CD1c-positive myeloid dendritic cell (primary cell): ENCODE measurements at regions not wholly inside any gene's neighbourhood (a gene's known extent, or its start where the extent isn't known, plus 50 kb on each side); places are given as distances from the start of the nearest gene placed in this dataset.
A peak's percentile ranks its signal among the peaks of the same experiment; 100 is the strongest.

Experiments
- DNase-seq: peaks from one replicate; pipeline ENCODE4 v3.0.0-alpha.2; 2016; ENCODE audit errors: extremely low spot score

DNA sequence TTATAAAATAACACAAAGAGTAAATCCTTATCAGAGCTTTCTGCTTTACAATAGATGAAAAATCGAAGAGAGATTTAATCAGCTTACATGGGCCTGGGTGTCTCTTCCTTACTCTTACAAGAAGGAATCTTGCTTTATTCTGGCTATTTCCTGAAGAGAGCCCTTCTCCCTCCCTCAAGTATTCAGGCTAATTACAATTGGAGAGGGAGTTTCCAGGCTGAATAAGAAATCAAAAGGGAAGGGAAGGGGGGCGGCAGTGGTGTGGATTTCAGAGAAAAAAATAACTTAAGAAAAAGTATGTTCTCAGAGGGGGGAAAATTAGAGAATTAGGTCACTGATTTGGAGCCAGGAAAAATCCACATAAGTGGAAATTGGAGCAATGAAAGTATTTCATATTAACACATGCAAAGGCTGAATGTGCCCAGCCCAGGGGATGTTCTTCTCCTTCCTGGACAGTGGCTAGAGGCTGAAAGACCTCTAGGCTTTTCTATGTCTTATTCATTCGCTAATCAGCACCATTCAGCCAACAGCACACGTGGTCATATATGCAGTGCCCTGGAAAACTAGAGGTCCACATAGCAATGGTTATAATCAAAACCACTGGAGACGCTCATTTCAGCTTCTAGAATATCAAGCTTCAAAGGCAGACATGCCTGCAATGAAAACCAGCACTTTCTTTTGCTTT lies 158.9 kb upstream of the BTG1 start:
- no peak for DNase-seq

DNA sequence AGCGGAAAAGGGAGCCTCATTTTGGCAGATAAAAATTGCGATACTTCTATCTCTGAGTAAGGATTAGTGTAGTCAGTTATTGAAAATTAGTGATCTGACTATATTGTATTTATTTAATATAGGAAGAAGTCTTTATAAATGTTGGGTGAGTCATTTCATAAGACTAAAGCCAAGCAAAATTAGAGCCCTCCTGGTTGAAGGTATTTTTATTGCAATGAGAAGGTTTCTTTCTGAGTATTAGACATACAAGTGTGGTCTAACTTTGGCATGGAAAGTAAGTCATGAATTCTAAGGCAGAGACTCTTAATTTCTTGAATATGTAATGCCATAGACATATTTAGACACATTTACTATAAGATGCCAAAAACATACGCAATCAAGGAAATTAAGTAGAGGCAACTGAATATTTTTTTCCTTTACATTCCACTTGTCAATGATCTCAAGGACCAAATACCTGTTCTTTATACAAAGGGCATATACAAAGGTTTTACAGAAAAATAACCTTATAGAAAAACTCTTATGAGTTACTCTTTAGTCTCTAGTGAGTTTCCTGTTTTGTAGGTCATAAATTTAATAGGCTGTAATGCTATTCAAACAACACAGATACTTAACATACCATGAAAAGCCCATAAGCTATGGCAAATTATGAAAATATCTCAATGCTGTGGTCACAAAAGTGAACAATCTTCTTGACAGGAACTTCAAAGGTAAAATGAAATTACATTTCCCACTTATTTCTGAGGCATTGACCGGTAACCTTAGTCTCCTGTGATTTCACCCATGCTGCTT lies 156.6 kb upstream of the BTG1 start:
- no peak for DNase-seq

- DNase-seq: peak; percentile 78
Observed at GRCh38 chr12:92301356-92301755, 155.7 kb upstream of the BTG1 start.

GRCh38 chr12:92300777-92301176 lies 155.1 kb upstream of the BTG1 start:
- peak; percentile 83 for DNase-seq

- no peak for DNase-seq
Observed at GRCh38 chr12:92299744-92300143, 154.1 kb upstream of the BTG1 start.

DNA sequence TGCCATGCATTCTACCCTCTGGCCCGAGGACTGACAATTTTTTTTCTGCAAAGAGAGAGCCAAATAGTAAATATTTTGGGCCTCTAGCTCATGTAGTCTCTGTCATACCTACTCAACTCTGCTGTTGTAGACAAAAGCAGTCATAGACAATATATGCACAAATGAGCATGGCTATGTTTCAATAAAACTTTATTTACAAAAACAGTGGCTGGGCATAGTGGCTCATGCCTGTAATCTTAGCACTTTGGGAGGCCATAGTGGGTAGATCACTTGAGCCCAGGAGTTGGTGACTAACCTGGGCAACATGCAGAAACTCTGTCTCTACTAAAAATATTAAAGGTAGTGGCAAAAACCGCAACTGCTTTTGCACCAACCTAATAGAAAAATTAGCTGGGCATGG lies 153.7 kb upstream of the BTG1 start:
- no peak for DNase-seq

- peak; percentile 69 for DNase-seq
Observed at GRCh38 chr12:92297932-92298696, 152.5 kb upstream of the BTG1 start.

GRCh38 chr12:92297405-92297804 lies 151.8 kb upstream of the BTG1 start:
- no peak for DNase-seq

DNA sequence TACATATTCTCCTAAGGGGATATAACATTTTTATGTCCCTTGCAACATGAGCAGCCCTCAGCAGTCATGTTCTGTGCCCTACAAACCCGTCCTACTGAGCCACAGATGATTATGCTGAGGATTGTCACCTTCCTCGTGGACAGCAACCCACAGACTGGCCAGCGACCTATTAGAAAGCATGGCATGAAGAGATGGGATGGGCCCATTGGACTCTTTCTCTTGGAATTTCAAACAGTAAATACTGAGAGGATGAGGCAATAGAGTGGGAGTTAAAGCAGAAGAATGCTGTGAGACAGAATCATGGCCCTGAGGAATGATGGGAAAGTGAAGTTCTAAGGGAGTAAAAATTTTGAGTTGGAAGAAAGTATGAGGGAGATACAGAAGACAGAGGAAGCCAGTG lies 149.9 kb upstream of the BTG1 start:
- DNase-seq: no peak

DNA sequence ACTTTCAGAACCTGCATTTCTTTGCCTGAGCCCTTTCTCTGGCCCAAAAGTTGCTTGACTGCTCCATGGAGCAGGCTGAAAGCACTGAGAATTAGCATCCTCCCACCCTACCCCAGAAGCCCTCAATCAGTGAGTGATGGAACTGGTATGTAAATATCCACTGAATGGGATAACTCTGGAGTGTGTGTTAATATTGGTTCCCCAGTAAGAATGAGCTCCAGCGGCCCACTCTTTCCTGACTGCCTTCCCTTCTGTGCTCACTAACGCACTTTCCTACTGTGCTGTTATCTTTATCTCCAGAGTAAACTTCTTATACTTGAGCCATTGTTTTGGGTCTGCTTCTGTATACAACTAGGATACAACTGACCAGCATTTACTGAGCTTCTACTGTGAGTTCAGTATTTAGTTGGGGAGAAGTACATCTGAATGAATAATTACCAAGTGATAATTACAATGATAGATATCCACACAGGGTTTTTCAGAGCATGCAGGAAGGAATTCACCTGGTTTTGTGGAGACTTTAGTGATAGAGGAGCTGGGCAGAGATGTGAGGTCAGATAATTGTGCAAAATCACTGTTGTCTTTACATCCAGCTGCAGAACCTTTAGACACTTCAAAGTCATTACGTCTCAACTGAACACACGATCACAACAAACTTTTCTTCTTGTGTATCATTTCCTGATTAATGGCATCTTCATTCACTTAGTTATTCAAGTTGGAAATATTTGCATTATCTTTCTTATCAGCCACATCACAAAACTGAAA lies 149.2 kb upstream of the BTG1 start:
- no peak for DNase-seq

- DNase-seq: no peak
Observed at GRCh38 chr12:92292016-92292415, 146.4 kb upstream of the BTG1 start.

- DNase-seq: no peak
Observed at GRCh38 chr12:92290886-92291285, 145.2 kb upstream of the BTG1 start.

GRCh38 chr12:92290350-92290695 lies 144.7 kb upstream of the BTG1 start:
- DNase-seq: no peak

GRCh38 chr12:92289629-92290349 lies 144.1 kb upstream of the BTG1 start:
- DNase-seq: no peak

DNA sequence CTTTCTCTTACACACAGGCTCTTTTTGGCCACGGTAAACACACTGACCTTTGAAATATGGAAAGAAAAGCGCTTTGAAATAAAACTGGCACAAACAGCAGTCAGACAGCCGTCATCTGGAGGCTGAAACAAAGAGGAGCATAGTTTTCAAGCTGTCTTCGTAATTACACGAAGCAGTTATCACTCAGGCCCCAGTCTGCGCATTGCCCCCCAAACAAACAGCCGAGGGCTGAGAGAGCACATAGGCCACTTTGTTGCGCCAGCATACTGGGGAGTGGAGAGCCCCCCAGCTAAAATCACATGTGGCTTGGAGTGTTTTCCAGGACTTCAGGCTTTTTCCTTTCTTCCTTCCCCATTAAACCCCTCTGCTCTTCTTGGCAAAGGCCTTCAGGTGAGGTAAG lies 142.9 kb upstream of the BTG1 start:
- no peak for DNase-seq

DNA sequence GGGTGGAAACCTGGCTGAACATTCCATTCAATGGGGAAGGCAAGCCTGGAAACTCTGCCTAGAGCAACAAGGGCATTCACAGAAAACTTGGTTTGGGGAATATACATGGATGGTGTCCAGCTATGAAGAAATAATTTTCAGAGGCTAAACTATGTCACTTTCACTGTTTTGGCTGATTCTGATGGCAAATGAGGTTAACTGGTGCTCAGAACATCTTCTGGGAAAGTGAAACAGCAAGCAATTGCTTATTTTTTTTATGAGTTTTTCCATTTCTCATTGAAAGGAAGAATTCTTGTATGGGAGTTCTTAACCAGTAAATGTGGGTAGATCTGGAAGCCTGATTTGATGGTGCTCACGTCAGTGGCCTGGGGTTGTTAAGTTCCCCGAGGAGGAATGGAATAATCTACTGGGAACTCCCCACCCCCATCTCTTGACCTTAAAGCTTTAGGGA lies 132.8 kb upstream of the BTG1 start:
- no peak for DNase-seq

DNA sequence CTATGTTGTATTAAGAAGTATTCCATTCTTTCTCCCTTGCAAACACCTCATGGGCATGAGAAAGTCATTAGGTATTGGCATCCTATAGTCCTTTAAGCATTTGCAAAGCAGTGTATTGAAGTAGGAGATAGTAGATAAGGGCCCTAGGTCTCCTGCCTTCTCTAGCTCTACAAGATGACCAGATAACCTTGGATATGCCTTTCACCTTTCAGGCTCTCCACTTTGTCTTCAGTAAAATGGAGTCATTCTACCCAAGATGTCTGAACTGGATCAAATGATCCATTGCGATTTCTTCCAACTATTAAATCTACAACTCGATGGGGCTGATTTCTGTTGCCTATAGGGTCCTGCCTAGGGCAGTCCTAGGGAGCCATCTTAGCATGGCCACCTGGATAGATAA lies 132.1 kb upstream of the BTG1 start:
- DNase-seq: no peak

GRCh38 chr12:92276276-92276675 lies 130.6 kb upstream of the BTG1 start:
- no peak for DNase-seq

DNA sequence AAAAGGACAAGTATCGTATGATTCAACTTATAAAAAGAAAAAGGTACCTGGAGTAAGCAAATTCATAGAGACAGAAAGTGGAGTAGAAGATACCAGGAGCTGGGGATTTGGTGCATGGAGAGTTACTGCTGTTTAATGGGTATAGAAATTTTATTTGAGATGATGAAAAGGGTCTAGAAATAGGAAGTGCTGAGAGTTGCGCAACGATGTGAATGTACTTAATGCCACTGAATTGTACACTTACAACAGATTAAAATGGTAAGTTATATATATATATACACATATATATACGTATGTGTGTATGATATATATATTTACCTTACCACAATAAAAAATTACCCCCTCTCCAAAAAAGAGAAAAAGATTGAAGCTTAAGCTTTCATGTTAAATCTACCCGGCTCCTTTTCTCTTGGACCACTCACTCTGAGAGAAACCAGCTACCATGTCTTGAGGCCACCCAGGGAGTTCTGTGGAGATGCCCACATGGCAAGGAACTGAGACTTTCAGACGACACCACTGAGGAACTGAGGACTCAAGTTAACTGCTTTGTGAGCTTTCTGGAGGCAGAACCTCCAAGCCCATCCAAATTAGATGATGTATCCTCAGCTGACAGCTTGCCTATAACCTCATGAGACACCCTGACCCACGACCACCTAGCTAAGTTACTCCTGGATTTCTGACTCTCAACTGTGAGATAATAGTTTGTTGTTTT lies 130.0 kb upstream of the BTG1 start:
- DNase-seq: peak; percentile 26

DNA sequence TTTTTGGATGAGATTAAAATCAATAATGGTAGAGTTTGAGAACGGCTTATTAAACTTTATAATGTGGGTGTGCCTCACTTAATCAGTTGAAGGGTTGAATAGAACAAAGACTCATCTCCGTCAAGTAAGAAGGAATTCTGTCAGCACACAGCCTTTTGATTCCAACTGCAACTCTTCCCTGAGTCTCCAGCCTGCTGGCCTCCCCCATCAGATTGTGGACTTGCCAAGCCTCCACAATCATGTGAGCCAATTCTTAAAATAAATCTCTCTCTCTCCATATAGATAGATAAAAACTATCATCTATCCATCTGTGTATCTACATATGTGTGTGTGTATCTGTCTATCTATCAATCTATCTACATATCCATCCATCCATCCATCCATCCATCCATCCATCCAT lies 127.4 kb upstream of the BTG1 start:
- DNase-seq: no peak
